HL-60 (cell line): ENCODE measurements at regions not wholly inside any gene's neighbourhood (a gene's known extent, or its start where the extent isn't known, plus 50 kb on each side); places are given as distances from the start of the nearest gene placed in this dataset.
"Not testable (repeated sequence)": the region's sequence is repeated elsewhere in the genome, so short reads cannot be mapped to it uniquely, and the experiment has no call there.

ENCODE experiments used
- DNase-seq, 2 experiments: peaks; one replicate each; pipeline ENCODE4 v3.0.0-alpha.2; 2010 to 2020; ENCODE audit warnings: low read depth in 1 of 2, low spot score in 1 of 2
- H3K27ac ChIP-seq: fragments of 250-450 bp; sonication (Bioruptor Pico); replicated peaks from 2 replicates; pipeline ENCODE4 v1.5.1; 2020; ENCODE audit warnings: mild to moderate bottlenecking, moderate library complexity
- H3K27me3 ChIP-seq: fragments of 250-450 bp; sonication (Bioruptor Pico); 2 replicates; pipeline ENCODE4 v1.5.1; 2021; ENCODE audit warnings: mild to moderate bottlenecking, moderate library complexity; ENCODE audit not compliant: insufficient read depth, poor library complexity, severe bottlenecking
- H3K4me3 ChIP-seq: replicated peaks from 2 replicates; pipeline ENCODE4 v1.5.1; 2011; ENCODE audit warnings: mild to moderate bottlenecking, control low read depth, low read length; ENCODE audit not compliant: insufficient read depth
- CTCF ChIP-seq: IDR thresholded peaks from one replicate; pipeline ENCODE4 v1.5.1; 2011; ENCODE audit warnings: low read length, control low read depth, inconsistent platforms; ENCODE audit not compliant: insufficient read depth
- GABPA ChIP-seq: IDR thresholded peaks from 2 replicates; pipeline ENCODE4 v1.6.1; 2012; ENCODE audit warnings: low read depth
- POLR2AphosphoS5 ChIP-seq: IDR thresholded peaks from 2 replicates; pipeline ENCODE4 v1.6.1; 2012; ENCODE audit warnings: low read depth
- REST ChIP-seq: IDR thresholded peaks from 2 replicates; pipeline ENCODE4 v1.6.1; 2012; ENCODE audit warnings: low read depth; ENCODE audit not compliant: insufficient replicate concordance
- SPI1 ChIP-seq: IDR thresholded peaks from 2 replicates; pipeline ENCODE4 v1.6.1; 2012; ENCODE audit warnings: low read depth, mild to moderate bottlenecking, borderline replicate concordance

- H3K27me3 ChIP-seq = no peaks in the 10 kb centered on the region
- TF ChIP-seq GABPA (no peak), SPI1 (no peak), POLR2AphosphoS5 (no peak), REST (no peak), CTCF (no peak)
- H3K27ac ChIP-seq = no peak overlapping the region
- no peak for DNase-seq
- H3K4me3 ChIP-seq = no peak overlapping the region
Measured at GRCh38 chr11:121965330-121965729, 150.7 kb downstream of the BLID start.

- DNase-seq = no peak
- TF ChIP-seq REST (no peak), SPI1 (no peak), CTCF (no peak), GABPA (no peak), POLR2AphosphoS5 (no peak)
- Histone ChIP-seq H3K27me3 (no peaks in the 10 kb centered on the region), H3K4me3 (no peak overlapping the region), H3K27ac (no peak overlapping the region)
Measured at GRCh38 chr11:121964591-121964990, 151.4 kb downstream of the BLID start.

GRCh38 chr11:121963846-121964245, 152.2 kb downstream of the BLID start:
- not testable (repeated sequence) for H3K4me3 ChIP-seq, H3K27ac ChIP-seq, DNase-seq, H3K27me3 ChIP-seq

DNA sequence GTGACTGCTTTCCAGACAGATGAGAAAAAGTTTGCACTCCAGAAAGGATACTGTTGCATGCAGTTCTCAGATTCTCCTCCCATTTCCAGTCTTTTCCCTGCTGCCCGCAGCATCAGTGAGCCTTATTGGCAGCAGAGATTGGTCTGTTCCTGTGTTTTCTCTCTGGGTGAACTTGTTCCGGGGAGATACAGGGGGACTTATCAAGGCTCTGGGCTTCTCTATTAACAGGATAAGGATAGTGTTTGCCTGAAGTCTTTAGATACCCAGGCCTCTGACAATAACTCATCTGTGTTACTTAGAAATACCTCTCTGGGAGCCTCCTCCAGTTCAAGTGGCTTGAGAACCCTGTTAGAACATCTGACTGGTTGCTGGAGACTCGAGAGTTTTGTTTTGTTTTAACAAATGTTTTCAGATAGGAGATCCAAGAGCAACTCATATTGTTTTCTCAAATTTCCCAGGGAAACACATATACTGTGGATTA, 154.7 kb downstream of the BLID start:
- no peak overlapping the region for H3K4me3 ChIP-seq

More for the DNA sequence above, 154.7 kb downstream of the BLID start:
- peaks cover 3% of the 10 kb centered on the region for H3K27me3 ChIP-seq
- TF ChIP-seq CTCF = no peak
- no peak for TF ChIP-seq POLR2AphosphoS5
- TF ChIP-seq SPI1 = no peak
- TF ChIP-seq GABPA = no peak
- TF ChIP-seq REST = no peak
- H3K27ac ChIP-seq = no peak overlapping the region
- no peak for DNase-seq
